Naive thymus-derived CD4-positive, alpha-beta T cell (primary cell): ENCODE measurements at regions not wholly inside any gene's neighbourhood (a gene's known extent, or its start where the extent isn't known, plus 50 kb on each side); places are given as distances from the start of the nearest gene placed in this dataset.

ENCODE experiments used
- ATAC-seq: fragments of 150-1000 bp; cut with Tn5 transposase; 2 replicates; pipeline ENCODE4 v1.10.0; 2021; ENCODE audit warnings: mild to moderate bottlenecking, moderate library complexity
- CTCF ChIA-PET: fragments of 350-600 bp; sonication (Branson Sonifier 250); formaldehyde crosslinking; loops from one replicate; lab custom pipeline; 2021; ENCODE audit warnings: antibody characterized with exemption; lab: Charles Lee
- POLR2A ChIA-PET: fragments of 350-600 bp; sonication (Branson Sonifier 250); formaldehyde crosslinking; loops from one replicate; lab custom pipeline; 2021; ENCODE audit warnings: antibody characterized with exemption, inconsistent platforms; lab: Charles Lee
- DNase-seq, 9 donors: peaks; one replicate each; pipeline versions ENCODE4 v3.0.0 to v3.0.0-alpha.2; 2020 to 2022; ENCODE audit warnings: mixed read lengths in 1 of 9
- H3K27ac ChIP-seq: one replicate; pipeline ENCODE4 v1.7.0; 2013; ENCODE audit warnings: mild to moderate bottlenecking, low read depth, low read length, moderate library complexity
- H3K27me3 ChIP-seq, 2 donors: one replicate each; pipeline ENCODE4 v1.7.0; 2013; ENCODE audit warnings: low read length in 2 of 2, mild to moderate bottlenecking in 2 of 2, moderate library complexity in 2 of 2; ENCODE audit not compliant: control insufficient read depth in 2 of 2, insufficient read depth in 2 of 2
- H3K36me3 ChIP-seq, 3 experiments: 1 replicate in 2 of 3; 2 replicates in 1 of 3; pipeline ENCODE4 v1.7.0; 2013; ENCODE audit warnings: low read length in 3 of 3, mild to moderate bottlenecking in 3 of 3, moderate library complexity in 1 of 3; ENCODE audit not compliant: insufficient read depth in 3 of 3, control insufficient read depth in 2 of 3
- H3K4me1 ChIP-seq, 2 donors: one replicate each; pipeline ENCODE4 v1.7.0; 2013; ENCODE audit warnings: low read length in 2 of 2, mild to moderate bottlenecking in 2 of 2, moderate library complexity in 1 of 2; ENCODE audit not compliant: control insufficient read depth in 2 of 2, insufficient read depth in 2 of 2
- H3K4me3 ChIP-seq: 2 replicates; pipeline ENCODE4 v1.7.0; 2013; ENCODE audit warnings: mild to moderate bottlenecking, low read length
- H3K9me3 ChIP-seq, 3 experiments: 1 replicate in 2 of 3; 2 replicates in 1 of 3; pipeline ENCODE4 v1.7.0; 2013; ENCODE audit warnings: low read length in 3 of 3; ENCODE audit not compliant: control insufficient read depth in 2 of 3
- H3K27ac Mint-ChIP-seq, 9 donors: one replicate each; pipeline ENCODE4 v1.8.0; 2020 to 2022; ENCODE audit warnings: mixed read lengths in 9 of 9, mild to moderate bottlenecking in 8 of 9, moderate library complexity in 5 of 9, inconsistent platforms in 2 of 9
- H3K27me3 Mint-ChIP-seq, 5 donors: one replicate each; pipeline ENCODE4 v1.8.0; 2021 to 2022; ENCODE audit warnings: mixed read lengths in 5 of 5, mild to moderate bottlenecking in 1 of 5
- H3K36me3 Mint-ChIP-seq, 5 donors: one replicate each; pipeline ENCODE4 v1.8.0; 2020 to 2022; ENCODE audit warnings: mixed read lengths in 5 of 5, mild to moderate bottlenecking in 3 of 5, inconsistent platforms in 1 of 5
- H3K4me1 Mint-ChIP-seq, 7 donors: one replicate each; pipeline ENCODE4 v1.8.0; 2020 to 2022; ENCODE audit warnings: mixed read lengths in 7 of 7, mild to moderate bottlenecking in 3 of 7, inconsistent platforms in 1 of 7
- H3K4me3 Mint-ChIP-seq, 10 donors: one replicate each; pipeline ENCODE4 v1.8.0; 2020 to 2022; ENCODE audit warnings: mild to moderate bottlenecking in 10 of 10, mixed read lengths in 10 of 10, moderate library complexity in 6 of 10, inconsistent platforms in 2 of 10
- H3K9me3 Mint-ChIP-seq, 11 donors: one replicate each; pipeline ENCODE4 v1.8.0; 2020 to 2022; ENCODE audit warnings: mixed read lengths in 11 of 11, mild to moderate bottlenecking in 4 of 11, inconsistent platforms in 1 of 11, moderate library complexity in 1 of 11
- intact Hi-C, 2 donors: fragments of 100-400 bp; cut with micrococcal nuclease; formaldehyde crosslinking; loops; one replicate each; pipeline ENCODE4 v1.15.1; 2023

DNA sequence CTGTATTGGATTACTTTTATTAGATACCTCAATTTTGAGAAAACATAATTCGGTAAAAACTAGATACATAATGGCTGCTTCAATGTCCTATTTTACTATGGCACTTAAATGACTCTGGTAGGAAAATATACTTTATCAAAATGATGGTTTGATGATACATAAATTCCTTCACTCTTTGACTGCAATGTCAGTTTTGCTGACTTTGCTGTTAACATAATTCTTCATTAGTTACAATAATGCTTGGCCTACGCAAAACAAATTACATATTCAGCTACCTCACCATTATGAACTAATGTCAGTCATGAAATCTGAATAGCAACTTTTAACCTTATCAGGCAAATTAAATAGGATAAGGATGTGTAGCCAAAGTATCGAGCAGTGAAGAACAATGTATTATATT is 1364.7 kb downstream of the KCNT2 start:
- H3K4me1 ChIP-seq, result no peaks in the 10 kb centered on the region
- H3K9me3 ChIP-seq, result no peaks in the 10 kb centered on the region
- H3K4me3 ChIP-seq, result no peak overlapping the region
- no peak overlapping the region for H3K27ac ChIP-seq
- DNase-seq, result no peak
- no peak overlapping the region for H3K27ac Mint-ChIP-seq
- POLR2A ChIA-PET, result no interaction called here
- H3K36me3 ChIP-seq, result no peaks in the 10 kb centered on the region
- ATAC-seq, result no peak
- no peaks in the 10 kb centered on the region for H3K27me3 Mint-ChIP-seq
- no peaks in the 10 kb centered on the region for H3K27me3 ChIP-seq
- H3K4me1 Mint-ChIP-seq, result no peaks in the 10 kb centered on the region
- intact Hi-C loops, result no loop called here
- no peaks in the 10 kb centered on the region for H3K36me3 Mint-ChIP-seq
- H3K4me3 Mint-ChIP-seq, result no peak overlapping the region
- peaks cover 0 to 6% (median 0%) of the 10 kb centered on the region in 11 donors for H3K9me3 Mint-ChIP-seq
- CTCF ChIA-PET, result no interaction called here

DNA sequence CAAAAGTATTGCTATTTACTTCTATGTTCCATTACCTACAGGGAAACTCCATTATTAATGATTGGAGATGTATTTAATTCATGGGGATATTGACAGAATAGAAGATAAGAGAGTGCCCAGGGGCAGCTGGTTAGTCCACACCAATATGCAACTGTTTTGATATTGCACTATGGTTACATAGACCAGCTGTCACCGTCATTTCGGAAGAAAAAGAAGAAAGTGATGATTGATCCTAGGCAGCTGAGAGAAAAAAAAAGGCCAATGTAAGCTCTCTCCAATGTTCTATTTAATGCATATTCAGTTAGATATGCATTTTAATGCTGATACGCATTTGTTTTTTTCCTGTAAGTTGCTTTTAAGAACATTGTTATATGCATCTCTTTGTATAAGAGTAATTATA is 1367.2 kb downstream of the KCNT2 start:
- DNase-seq, result no peak
- ChIA-PET CTCF (no interaction called here), POLR2A (no interaction called here)
- Histone ChIP-seq H3K9me3 (no peaks in the 10 kb centered on the region), H3K27me3 (no peaks in the 10 kb centered on the region), H3K4me1 (no peaks in the 10 kb centered on the region), H3K4me3 (no peak overlapping the region), H3K27ac (no peak overlapping the region), H3K36me3 (no peaks in the 10 kb centered on the region)
- no peaks in the 10 kb centered on the region for H3K27me3 Mint-ChIP-seq
- H3K27ac Mint-ChIP-seq, result no peak overlapping the region
- H3K4me3 Mint-ChIP-seq, result no peak overlapping the region
- no peak for ATAC-seq
- intact Hi-C loops, result no loop called here
- no peaks in the 10 kb centered on the region for H3K4me1 Mint-ChIP-seq
- H3K9me3 Mint-ChIP-seq, result peaks cover 0 to 6% (median 0%) of the 10 kb centered on the region in 11 donors
- no peaks in the 10 kb centered on the region for H3K36me3 Mint-ChIP-seq

DNA sequence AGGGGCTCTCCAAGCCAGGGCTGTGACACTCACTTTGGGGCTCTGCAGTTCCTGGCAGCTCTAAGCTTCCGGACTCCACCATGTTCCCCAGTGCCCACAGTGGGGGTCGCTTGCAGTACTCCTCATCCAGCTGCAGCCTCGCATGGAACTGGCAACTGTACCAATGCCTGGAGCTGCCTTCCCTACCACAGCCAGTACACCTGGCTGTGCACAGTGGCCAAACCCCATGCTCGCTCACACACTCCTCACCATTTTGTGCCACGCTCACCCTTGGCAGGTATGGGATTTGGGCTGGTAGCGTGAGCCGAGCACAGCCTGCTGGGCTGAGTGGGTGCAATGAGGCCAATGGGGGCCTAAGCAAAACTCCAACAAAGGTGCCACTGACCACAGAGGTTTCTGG is 1369.9 kb downstream of the KCNT2 start:
- Histone ChIP-seq H3K27me3 (no peaks in the 10 kb centered on the region), H3K36me3 (no peaks in the 10 kb centered on the region), H3K27ac (no peak overlapping the region), H3K4me1 (no peaks in the 10 kb centered on the region), H3K9me3 (no peaks in the 10 kb centered on the region), H3K4me3 (no peak overlapping the region)
- ChIA-PET POLR2A (no interaction called here), CTCF (no interaction called here)
- no peaks in the 10 kb centered on the region for H3K4me1 Mint-ChIP-seq
- peak; percentile 14 for ATAC-seq
- H3K9me3 Mint-ChIP-seq, result peaks cover 0 to 9% (median 0%) of the 10 kb centered on the region in 11 donors
- DNase-seq, result no peak
- no peak overlapping the region for H3K27ac Mint-ChIP-seq
- no peaks in the 10 kb centered on the region for H3K27me3 Mint-ChIP-seq
- no peak overlapping the region for H3K4me3 Mint-ChIP-seq
- intact Hi-C loops, result no loop called here
- no peaks in the 10 kb centered on the region for H3K36me3 Mint-ChIP-seq

DNA sequence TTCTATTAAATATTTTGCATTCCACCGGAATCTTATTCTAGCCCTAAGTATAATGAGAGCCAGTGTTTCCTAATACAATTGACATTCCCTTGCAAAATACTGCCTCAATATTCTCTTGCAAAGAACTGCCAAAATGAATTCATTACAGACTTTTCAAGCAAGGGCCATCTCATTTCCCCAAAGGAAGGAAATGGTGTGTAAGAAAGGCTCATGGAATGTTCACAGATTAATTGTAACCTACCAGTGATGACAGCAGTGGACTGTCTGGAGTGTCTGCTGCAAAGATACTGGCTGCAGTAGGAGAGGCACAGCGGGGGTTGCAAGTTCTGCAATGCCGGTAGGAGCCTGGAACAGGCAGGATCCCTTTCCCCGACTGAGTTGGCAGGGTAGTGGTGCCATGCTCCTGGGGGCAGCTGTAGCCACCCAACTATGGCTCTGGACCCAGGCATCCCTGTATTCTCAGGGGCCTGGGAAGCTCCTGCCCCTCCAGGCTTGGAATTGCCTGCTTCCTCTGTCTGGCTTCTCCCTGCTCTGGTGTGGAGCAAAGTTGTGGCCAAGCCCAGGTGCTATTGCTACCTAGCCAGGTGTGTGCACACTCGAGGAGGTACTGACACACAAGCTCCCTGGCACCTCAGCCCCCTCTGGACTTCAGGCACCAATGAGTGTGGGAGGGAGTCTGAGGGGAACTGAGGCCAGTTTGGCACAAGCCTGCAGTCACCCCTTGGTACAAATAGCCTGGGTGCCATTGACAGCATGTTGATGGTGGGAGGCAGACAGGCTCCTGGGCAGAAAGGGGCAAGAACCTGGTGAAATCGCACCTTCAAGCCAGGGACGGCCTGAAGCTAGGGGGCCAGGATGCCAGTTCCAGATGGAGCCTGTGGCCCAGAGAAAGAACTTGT is 1371.0 kb downstream of the KCNT2 start:
- peaks cover 0 to 9% (median 0%) of the 10 kb centered on the region in 11 donors for H3K9me3 Mint-ChIP-seq
- no peaks in the 10 kb centered on the region for H3K36me3 ChIP-seq
- intact Hi-C loops, result no loop called here

DNA sequence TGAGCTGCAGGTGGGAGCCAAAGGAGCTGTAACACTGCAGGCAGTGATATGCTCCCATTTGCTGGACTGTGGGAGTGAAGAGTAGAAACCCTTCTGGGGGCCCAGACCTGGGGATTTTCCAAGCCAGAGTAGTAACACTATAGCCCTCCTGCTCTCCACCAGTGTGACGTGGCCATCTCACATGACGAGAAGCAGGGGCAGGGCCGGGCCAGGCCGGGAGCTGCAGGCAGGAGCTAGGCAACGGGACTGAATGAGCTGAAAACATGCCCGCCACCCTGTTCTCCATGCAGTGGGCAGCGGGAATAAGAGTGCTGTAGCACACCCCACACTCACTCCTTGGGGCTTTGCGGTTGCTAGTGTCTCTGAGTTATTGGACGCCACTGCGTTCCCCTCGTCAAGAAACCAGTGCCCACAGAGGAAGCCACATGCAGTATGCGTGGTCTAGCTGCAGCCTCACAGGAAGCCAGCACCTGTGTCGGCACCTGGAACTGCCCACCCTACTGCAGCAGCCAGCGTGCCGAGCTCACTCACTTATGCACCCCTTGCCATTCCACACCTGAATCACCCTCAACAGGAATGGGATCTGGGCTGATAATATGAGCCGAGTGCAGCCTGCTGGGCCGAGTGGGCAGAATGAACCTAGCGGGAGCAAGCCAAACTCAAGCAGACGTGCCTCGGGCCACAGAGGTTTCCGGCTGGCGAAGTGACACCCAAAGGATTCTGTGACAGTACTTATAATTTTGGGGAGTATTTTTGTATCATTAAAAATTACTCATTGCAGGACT is 1389.6 kb downstream of the KCNT2 start:
- H3K27ac ChIP-seq, result no peak overlapping the region
- Mint-ChIP-seq H3K4me3 (no peak overlapping the region), H3K27me3 (no peaks in the 10 kb centered on the region), H3K36me3 (no peaks in the 10 kb centered on the region), H3K9me3 (peaks cover 0 to 13% (median 0%) of the 10 kb centered on the region in 11 donors), H3K27ac (no peak overlapping the region), H3K4me1 (no peaks in the 10 kb centered on the region)
- no peaks in the 10 kb centered on the region for H3K4me1 ChIP-seq
- ATAC-seq (no peak), DNase-seq (no peak)
- no peak overlapping the region for H3K4me3 ChIP-seq
- H3K27me3 ChIP-seq, result no peaks in the 10 kb centered on the region
- intact Hi-C loops, result no loop called here
- H3K9me3 ChIP-seq, result no peaks in the 10 kb centered on the region
- CTCF ChIA-PET, result no interaction called here
- POLR2A ChIA-PET, result no interaction called here
- no peaks in the 10 kb centered on the region for H3K36me3 ChIP-seq

More for the DNA sequence above, 1371.0 kb downstream of the KCNT2 start:
- H3K9me3 ChIP-seq, result no peaks in the 10 kb centered on the region
- H3K27me3 ChIP-seq, result no peaks in the 10 kb centered on the region
- H3K27me3 Mint-ChIP-seq, result no peaks in the 10 kb centered on the region
- H3K36me3 Mint-ChIP-seq, result no peaks in the 10 kb centered on the region
- no peaks in the 10 kb centered on the region for H3K4me1 ChIP-seq
- DNase-seq, result no peak
- no peak overlapping the region for H3K27ac ChIP-seq
- H3K4me1 Mint-ChIP-seq, result no peaks in the 10 kb centered on the region
- ChIA-PET POLR2A (no interaction called here), CTCF (no interaction called here)
- no peak overlapping the region for H3K4me3 ChIP-seq
- no peak overlapping the region for H3K27ac Mint-ChIP-seq
- no peak for ATAC-seq
- no peak overlapping the region for H3K4me3 Mint-ChIP-seq

DNA sequence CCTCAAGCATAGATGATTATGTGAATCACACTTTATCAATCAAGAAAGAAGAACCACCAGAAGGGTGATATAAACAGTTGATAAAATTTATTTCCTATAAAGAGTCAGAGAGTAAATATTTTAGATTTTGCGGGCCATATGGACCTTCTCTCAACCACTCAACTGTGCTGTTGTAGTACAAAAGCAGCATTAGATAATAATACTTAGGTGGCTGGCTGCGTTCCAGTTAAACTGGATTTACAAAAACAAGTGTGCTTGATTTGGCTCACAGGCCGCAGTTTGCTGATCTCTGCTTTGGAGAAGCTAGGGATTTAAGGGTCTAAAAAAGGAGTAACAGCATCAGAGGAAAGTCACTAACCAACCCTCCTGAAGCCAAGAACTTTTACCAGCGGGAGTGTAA is 1406.0 kb downstream of the KCNT2 start:
- no peak for DNase-seq
- H3K9me3 Mint-ChIP-seq, result peaks cover 0 to 4% (median 0%) of the 10 kb centered on the region in 11 donors
- H3K36me3 ChIP-seq, result no peaks in the 10 kb centered on the region
- no peak for ATAC-seq
- intact Hi-C loops, result no loop called here
- H3K27ac Mint-ChIP-seq, result no peak overlapping the region
- ChIA-PET POLR2A (no interaction called here), CTCF (no interaction called here)
- H3K4me3 Mint-ChIP-seq, result no peak overlapping the region
- no peaks in the 10 kb centered on the region for H3K9me3 ChIP-seq
- no peaks in the 10 kb centered on the region for H3K27me3 ChIP-seq
- no peaks in the 10 kb centered on the region for H3K4me1 ChIP-seq
- peaks cover 0 to 3% (median 0%) of the 10 kb centered on the region in 5 donors for H3K27me3 Mint-ChIP-seq
- no peak overlapping the region for H3K27ac ChIP-seq
- H3K4me1 Mint-ChIP-seq, result no peaks in the 10 kb centered on the region
- H3K4me3 ChIP-seq, result no peak overlapping the region
- no peaks in the 10 kb centered on the region for H3K36me3 Mint-ChIP-seq
